Naive B cell (primary cell): ENCODE measurements at regions not wholly inside any gene's neighbourhood (a gene's known extent, or its start where the extent isn't known, plus 50 kb on each side); places are given as distances from the start of the nearest gene placed in this dataset.

Source experiments
- ATAC-seq, 2 donors: fragments of 150-1000 bp; cut with Tn5 transposase; 2 replicates each; pipeline ENCODE4 v1.10.0; 2021; ENCODE audit warnings: low read depth in 2 of 2, mild to moderate bottlenecking in 2 of 2, moderate library complexity in 2 of 2
- DNase-seq: peaks from one replicate; pipeline ENCODE4 v3.0.0; 2022
- H3K27ac Mint-ChIP-seq, 6 donors: one replicate each; pipeline ENCODE4 v1.8.0; 2020 to 2022; ENCODE audit warnings: mild to moderate bottlenecking in 6 of 6, mixed read lengths in 6 of 6, moderate library complexity in 5 of 6, inconsistent platforms in 2 of 6
- H3K27me3 Mint-ChIP-seq, 3 donors: one replicate each; pipeline ENCODE4 v1.8.0; 2021 to 2022; ENCODE audit warnings: mixed read lengths in 3 of 3, mild to moderate bottlenecking in 1 of 3
- H3K36me3 Mint-ChIP-seq, 2 donors: one replicate each; pipeline ENCODE4 v1.8.0; 2020 to 2022; ENCODE audit warnings: mixed read lengths in 2 of 2, inconsistent platforms in 1 of 2, mild to moderate bottlenecking in 1 of 2
- H3K4me1 Mint-ChIP-seq, 3 donors: one replicate each; pipeline ENCODE4 v1.8.0; 2020 to 2022; ENCODE audit warnings: mixed read lengths in 3 of 3, inconsistent platforms in 1 of 3, mild to moderate bottlenecking in 1 of 3, moderate library complexity in 1 of 3
- H3K4me3 Mint-ChIP-seq, 8 donors: one replicate each; pipeline ENCODE4 v1.8.0; 2020 to 2022; ENCODE audit warnings: mild to moderate bottlenecking in 8 of 8, mixed read lengths in 8 of 8, moderate library complexity in 8 of 8, inconsistent platforms in 2 of 8
- H3K9me3 Mint-ChIP-seq, 7 donors: one replicate each; pipeline ENCODE4 v1.8.0; 2020 to 2022; ENCODE audit warnings: mixed read lengths in 7 of 7, mild to moderate bottlenecking in 5 of 7, inconsistent platforms in 2 of 7, moderate library complexity in 1 of 7

DNA sequence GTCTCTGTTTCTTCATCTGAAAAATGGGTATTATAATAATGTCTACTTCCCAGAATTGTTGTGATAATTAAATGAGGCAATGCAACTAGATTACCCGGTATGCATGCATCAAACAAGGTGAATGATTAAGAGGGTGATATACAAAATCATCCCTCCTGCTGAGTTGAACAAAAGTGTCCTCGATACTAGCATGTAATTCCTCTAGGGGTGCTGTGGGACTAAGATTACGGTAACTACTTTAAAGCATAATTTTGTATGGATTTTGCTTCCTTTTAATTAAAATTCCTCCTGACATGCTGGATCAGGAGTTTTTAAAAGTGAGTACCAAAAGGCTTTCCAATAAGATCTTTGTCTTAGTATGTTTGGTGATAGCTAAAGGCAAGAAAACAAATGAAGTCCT lies 98.7 kb upstream of the PRMT6 start:
- Mint-ChIP-seq H3K27me3 (peaks cover 11 to 21% (median 13%) of the 10 kb centered on the region in 3 donors), H3K36me3 (no peaks in the 10 kb centered on the region), H3K4me1 (no peaks in the 10 kb centered on the region), H3K4me3 (no peak overlapping the region), H3K27ac (no peak overlapping the region), H3K9me3 (no peaks in the 10 kb centered on the region)
- ATAC-seq (no peak), DNase-seq (no peak)

DNA sequence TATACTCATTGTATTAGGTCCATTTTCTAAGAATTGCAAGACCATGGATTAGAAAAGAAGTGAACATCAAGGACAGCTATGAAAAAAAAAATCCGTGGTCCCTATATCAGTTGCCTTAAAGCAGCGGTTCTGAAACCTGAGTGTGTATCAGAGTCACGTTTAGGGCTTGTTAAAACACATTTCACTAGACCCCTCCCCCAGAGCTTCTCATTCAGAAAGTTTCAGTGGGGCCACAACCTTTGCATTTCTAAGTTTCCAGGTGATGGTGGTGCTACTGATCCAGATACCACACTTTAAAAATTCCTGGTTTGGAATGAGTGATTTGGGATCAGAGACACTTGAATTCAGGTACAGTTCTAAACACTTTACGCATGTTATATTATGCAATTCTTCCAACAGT lies 96.1 kb upstream of the PRMT6 start:
- Mint-ChIP-seq H3K4me1 (no peaks in the 10 kb centered on the region), H3K27ac (no peak overlapping the region), H3K4me3 (no peak overlapping the region), H3K27me3 (peaks cover 6 to 13% (median 11%) of the 10 kb centered on the region in 3 donors), H3K36me3 (no peaks in the 10 kb centered on the region), H3K9me3 (no peaks in the 10 kb centered on the region)
- DNase-seq = no peak
- ATAC-seq = no peak

DNA sequence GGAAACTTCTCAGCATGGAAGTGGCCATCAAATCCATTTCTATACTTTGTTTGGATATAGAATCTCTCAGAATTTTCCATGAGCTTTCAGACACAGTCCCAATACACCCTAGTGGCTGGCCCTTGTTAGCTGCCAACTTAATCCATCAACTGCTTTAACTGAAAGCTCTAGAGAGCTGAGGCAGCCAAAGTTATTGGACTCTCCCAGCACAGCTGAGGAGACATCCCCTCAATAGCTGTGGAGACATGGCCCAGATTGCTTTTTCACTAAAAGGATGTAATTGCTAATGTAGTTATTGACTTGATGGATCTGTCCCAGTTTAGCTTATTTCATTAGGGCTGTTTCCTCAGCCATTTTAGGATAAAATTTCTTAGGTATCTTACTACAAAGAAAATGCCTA lies 94.8 kb upstream of the PRMT6 start:
- H3K36me3 Mint-ChIP-seq = no peaks in the 10 kb centered on the region
- no peak overlapping the region for H3K4me3 Mint-ChIP-seq
- DNase-seq = no peak
- H3K9me3 Mint-ChIP-seq = no peaks in the 10 kb centered on the region
- H3K27ac Mint-ChIP-seq = no peak overlapping the region
- H3K4me1 Mint-ChIP-seq = no peaks in the 10 kb centered on the region
- H3K27me3 Mint-ChIP-seq = peaks cover 0 to under 1% (median 0%) of the 10 kb centered on the region in 3 donors
- ATAC-seq = no peak

DNA sequence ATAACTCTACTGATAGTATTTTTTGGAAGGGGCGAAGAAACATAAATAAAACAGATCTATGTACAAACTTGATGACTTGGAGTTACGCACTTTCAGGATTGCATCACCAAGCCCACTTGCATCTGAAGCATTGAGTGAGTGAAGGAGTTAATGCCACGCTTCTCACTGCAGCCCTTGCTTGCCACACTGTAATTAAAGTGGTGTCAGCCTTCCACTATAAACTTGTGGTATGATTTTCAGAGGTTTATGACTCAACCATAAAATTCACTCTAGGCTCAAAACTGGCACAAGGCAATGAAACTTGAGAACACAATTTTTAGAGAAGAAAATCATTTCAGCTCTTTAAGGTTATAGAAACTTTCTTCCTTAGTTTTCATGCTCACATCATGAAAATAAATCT lies 93.9 kb upstream of the PRMT6 start:
- no peaks in the 10 kb centered on the region for H3K27me3 Mint-ChIP-seq
- H3K27ac Mint-ChIP-seq = no peak overlapping the region
- H3K4me3 Mint-ChIP-seq = no peak overlapping the region
- H3K36me3 Mint-ChIP-seq = no peaks in the 10 kb centered on the region
- no peak for ATAC-seq
- H3K9me3 Mint-ChIP-seq = no peaks in the 10 kb centered on the region
- DNase-seq = no peak
- no peaks in the 10 kb centered on the region for H3K4me1 Mint-ChIP-seq

DNA sequence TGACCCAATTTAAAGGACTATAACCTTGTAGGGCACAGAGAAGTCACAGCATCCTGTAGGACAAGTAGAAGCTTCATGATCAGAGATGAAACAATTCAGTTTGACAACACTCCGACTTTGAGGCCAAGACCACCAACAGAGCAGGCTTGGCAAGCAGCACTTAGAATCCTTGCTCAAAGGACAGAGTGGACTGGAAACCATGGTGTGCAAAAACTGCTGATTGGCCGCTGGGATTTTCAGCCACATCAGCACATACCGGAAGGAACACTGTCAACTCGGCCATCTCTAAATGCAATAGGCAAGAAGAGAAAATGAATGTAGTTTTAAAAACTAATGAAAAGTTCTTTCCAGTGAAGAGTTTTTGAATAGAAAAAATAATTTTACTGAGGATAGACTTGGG lies 92.0 kb upstream of the PRMT6 start:
- Mint-ChIP-seq H3K4me3 (no peak overlapping the region), H3K36me3 (no peaks in the 10 kb centered on the region), H3K4me1 (no peaks in the 10 kb centered on the region), H3K27ac (no peak overlapping the region), H3K27me3 (no peaks in the 10 kb centered on the region), H3K9me3 (no peaks in the 10 kb centered on the region)
- ATAC-seq (no peak), DNase-seq (no peak)

DNA sequence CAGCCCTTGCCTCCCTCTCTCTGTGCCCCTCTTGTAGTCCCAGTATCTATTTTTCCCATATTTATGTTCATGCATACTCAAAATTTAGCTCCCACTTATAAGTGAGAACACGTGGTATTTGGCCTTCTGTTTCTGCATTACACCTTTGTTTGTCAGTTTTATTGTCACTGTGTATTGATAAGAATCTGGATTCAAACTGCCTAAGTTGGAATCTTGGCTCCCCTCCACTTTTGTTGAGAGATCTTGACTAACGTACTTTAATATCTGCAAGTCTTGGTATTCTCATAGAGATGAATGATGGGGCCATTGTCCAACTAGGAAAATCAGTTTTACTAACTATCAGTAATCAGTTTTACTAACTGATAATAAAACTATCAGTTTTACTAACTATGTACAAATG lies 87.8 kb upstream of the PRMT6 start:
- Mint-ChIP-seq H3K36me3 (no peaks in the 10 kb centered on the region), H3K27ac (no peak overlapping the region), H3K4me1 (no peaks in the 10 kb centered on the region), H3K9me3 (no peaks in the 10 kb centered on the region), H3K4me3 (no peak overlapping the region), H3K27me3 (no peaks in the 10 kb centered on the region)
- ATAC-seq (no peak), DNase-seq (no peak)

DNA sequence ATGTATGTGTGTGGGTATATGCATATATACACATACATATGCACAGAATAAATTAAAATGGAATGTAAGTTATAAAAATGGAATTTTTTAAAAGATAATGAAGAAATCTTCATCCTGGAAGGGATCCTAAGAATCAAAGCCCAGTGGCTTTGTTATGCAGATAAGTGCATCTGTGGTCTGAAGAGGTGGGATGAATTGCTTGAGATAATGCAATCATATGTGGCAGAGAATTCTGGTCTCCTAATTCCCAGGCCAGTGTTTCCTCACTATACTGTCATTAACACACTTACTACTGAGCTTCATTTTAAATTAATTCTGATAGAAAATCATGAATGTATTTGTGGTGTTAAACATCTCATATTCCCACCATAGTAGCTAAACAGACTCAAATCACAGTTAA lies 86.7 kb upstream of the PRMT6 start:
- Mint-ChIP-seq H3K27ac (no peak overlapping the region), H3K9me3 (no peaks in the 10 kb centered on the region), H3K4me3 (no peak overlapping the region), H3K4me1 (no peaks in the 10 kb centered on the region), H3K36me3 (no peaks in the 10 kb centered on the region), H3K27me3 (no peaks in the 10 kb centered on the region)
- no peak for DNase-seq
- no peak for ATAC-seq

DNA sequence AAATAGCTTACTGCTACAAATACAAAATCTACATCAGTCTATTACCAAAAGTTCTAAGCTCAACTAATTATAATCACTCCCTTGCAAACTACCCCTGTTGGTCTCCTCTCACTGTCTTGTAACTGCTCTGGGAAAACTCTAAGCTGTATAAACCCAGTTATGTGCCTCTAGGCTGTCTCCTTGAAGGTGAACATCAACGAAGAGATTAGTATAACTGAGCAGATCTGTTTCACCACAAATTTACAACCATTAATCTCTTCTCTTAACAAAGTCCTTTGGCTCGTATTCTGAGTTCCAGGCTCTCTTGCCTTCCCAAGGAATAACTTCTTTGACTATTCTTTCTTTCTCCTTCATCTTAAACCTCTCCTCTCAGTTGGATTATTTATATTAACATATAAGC lies 84.4 kb upstream of the PRMT6 start:
- Mint-ChIP-seq H3K4me1 (no peaks in the 10 kb centered on the region), H3K27ac (no peak overlapping the region), H3K36me3 (no peaks in the 10 kb centered on the region), H3K4me3 (no peak overlapping the region), H3K9me3 (peaks cover 0 to 6% (median 0%) of the 10 kb centered on the region in 7 donors), H3K27me3 (no peaks in the 10 kb centered on the region)
- no peak for DNase-seq
- no peak for ATAC-seq

DNA sequence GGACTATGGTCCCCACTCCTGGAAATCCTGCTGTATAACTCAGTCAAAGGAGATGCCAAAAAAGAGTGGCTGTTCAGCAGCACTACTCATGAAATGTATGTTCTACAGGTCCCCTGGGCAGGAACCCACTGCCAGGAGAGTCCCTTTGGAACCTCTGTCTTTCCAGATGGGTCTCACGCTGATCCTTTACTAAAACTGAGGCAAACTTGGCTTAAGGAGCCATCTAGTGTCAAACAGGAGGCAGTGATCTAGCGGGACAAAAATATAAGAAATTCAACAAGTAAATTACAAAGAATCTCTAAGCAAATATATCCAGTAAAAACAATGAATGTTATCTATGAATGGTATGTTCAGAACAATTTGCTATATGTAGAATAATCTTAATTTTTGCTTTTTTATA lies 80.5 kb upstream of the PRMT6 start:
- H3K36me3 Mint-ChIP-seq = no peaks in the 10 kb centered on the region
- DNase-seq (no peak), ATAC-seq (no peak)
- no peak overlapping the region for H3K27ac Mint-ChIP-seq
- H3K9me3 Mint-ChIP-seq = peaks cover 0 to 6% (median 0%) of the 10 kb centered on the region in 7 donors
- H3K4me1 Mint-ChIP-seq = no peaks in the 10 kb centered on the region
- no peak overlapping the region for H3K4me3 Mint-ChIP-seq
- H3K27me3 Mint-ChIP-seq = peaks cover 0 to 5% (median 0%) of the 10 kb centered on the region in 3 donors

DNA sequence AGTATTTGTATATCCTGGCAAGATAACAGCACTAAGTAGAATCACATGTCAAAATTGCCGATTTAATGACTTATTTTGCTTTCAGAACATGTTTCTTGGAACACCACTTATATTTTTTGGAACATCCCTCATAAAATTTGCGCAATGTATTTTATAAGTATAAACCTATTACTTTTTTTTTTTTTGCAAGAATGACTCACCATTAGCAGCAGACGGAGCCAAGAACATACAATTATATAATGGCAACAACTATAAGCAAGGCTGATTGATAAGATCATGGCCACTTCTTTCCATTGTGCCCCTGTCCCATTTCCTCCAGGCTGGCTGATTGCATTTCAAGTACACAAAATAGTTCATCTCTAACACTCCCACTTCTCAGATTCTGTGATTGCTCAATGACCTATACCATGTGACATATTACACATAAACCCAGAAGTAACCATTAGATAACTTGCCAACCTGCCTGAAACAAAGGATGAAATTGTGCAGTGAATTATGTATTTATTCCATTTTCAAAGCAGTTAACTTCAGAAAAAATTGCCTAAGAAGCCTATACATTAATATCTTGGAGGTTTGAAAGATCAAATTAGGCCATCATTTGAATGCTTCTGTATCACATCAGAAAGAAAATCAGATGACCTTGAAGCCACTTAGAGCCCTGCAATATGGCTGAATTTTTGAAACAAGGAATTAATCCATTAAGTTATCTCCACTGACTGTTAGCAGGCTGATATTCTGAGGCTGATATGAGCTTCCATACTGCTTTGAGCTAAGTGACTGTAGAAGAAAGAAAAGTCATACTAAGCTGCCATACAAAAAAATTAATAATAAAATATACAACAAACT lies 77.8 kb upstream of the PRMT6 start:
- peaks cover 0 to 5% (median 0%) of the 10 kb centered on the region in 3 donors for H3K27me3 Mint-ChIP-seq
- DNase-seq (no peak), ATAC-seq (no peak)
- no peak overlapping the region for H3K27ac Mint-ChIP-seq
- no peaks in the 10 kb centered on the region for H3K36me3 Mint-ChIP-seq
- peaks cover 0 to 6% (median 0%) of the 10 kb centered on the region in 7 donors for H3K9me3 Mint-ChIP-seq
- H3K4me1 Mint-ChIP-seq = no peaks in the 10 kb centered on the region
- no peak overlapping the region for H3K4me3 Mint-ChIP-seq

DNA sequence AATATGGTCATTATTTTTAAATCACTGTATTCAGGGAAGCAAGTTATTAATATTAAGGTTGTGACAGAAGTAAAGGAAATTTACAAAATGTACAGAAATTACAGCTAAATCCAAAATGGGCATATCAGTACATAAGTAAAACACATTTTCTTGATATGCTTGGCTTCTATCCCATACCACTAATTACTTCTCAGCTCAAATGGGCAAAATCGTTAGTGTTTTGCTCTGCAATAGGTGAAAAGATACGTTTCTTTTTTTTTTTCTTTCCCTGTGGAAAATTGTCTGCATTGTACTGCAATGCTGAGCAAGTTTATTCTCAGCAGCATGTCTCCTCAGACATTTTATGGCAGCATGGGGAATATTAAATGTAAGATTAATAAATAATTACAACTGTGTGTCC lies 77.1 kb upstream of the PRMT6 start:
- Mint-ChIP-seq H3K27ac (no peak overlapping the region), H3K4me1 (no peaks in the 10 kb centered on the region), H3K36me3 (no peaks in the 10 kb centered on the region), H3K27me3 (peaks cover 0 to 5% (median 0%) of the 10 kb centered on the region in 3 donors), H3K4me3 (no peak overlapping the region), H3K9me3 (peaks cover 0 to 6% (median 0%) of the 10 kb centered on the region in 7 donors)
- ATAC-seq (no peak), DNase-seq (no peak)

DNA sequence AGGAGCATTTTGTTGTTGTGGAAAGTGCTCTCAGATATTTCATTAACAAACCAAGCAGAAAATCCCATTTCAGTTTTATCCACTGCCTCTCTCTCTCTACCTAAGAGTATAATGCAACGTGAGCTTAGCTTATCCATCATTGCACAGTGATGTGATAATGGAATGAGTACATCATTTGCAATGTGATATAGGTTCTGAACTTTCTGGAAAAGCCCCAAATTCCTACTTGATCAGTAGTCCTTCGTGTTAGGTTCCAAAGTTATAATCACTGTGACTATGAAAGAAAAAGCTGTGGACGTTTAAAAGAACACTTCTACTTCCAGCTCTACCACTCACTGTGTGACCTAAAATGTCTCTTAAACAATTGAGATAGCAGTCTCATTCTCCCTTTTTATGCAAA lies 76.4 kb upstream of the PRMT6 start:
- Mint-ChIP-seq H3K27me3 (peaks cover 0 to 8% (median 2%) of the 10 kb centered on the region in 3 donors), H3K9me3 (peaks cover 0 to 6% (median 0%) of the 10 kb centered on the region in 7 donors), H3K36me3 (no peaks in the 10 kb centered on the region), H3K27ac (no peak overlapping the region), H3K4me3 (no peak overlapping the region), H3K4me1 (no peaks in the 10 kb centered on the region)
- ATAC-seq = no peak
- no peak for DNase-seq

DNA sequence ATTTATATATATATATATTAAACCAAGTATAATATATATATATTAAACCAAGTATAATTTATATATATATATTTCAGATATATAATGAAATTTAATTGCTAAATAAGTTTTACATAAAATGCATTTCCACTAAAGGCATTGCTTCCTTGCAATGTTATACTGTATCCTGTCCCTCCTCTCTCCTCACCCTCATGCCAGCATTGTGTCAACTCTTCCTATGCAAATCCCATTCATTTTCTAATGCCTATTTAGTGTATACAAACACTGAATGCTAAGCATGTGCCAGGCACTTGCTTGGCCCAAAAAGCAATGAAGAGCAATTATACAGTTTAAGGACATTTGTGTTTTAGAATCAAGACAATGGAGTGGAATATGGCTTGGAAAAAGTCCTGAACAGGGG lies 71.7 kb upstream of the PRMT6 start:
- Mint-ChIP-seq H3K4me3 (no peak overlapping the region), H3K27me3 (peaks cover 19 to 24% (median 21%) of the 10 kb centered on the region in 3 donors), H3K9me3 (peaks cover 0 to 6% (median 0%) of the 10 kb centered on the region in 7 donors), H3K4me1 (no peaks in the 10 kb centered on the region), H3K27ac (no peak overlapping the region), H3K36me3 (no peaks in the 10 kb centered on the region)
- ATAC-seq = no peak
- no peak for DNase-seq

DNA sequence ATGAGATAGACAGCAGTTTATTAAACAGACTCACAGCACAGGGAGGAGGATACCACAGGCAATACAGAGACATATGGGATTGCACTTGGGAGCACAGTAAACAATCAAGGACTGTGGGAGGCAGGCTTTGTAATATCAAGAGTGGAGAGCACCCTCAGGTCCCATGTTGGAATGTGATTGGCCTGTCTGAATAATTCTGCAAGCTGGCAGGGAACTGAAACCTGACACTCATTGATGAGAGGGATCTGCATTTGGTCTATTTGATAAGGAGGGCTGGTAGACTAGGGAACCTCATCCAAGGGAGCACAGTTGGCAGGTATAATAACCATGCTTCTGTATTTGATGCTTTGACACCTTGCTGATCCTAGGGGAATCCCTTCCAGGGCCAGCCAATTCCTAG lies 69.9 kb upstream of the PRMT6 start:
- Mint-ChIP-seq H3K4me1 (no peaks in the 10 kb centered on the region), H3K36me3 (no peaks in the 10 kb centered on the region), H3K4me3 (no peak overlapping the region), H3K27ac (peak overlapping the region in 1 of 6 donors; percentile 23), H3K27me3 (peaks cover 19 to 26% (median 24%) of the 10 kb centered on the region in 3 donors), H3K9me3 (peaks cover 0 to 6% (median 0%) of the 10 kb centered on the region in 7 donors)
- ATAC-seq = no peak
- DNase-seq = no peak
